Vagina (tissue), 2 donors: ENCODE measurements at regions not wholly inside any gene's neighbourhood (a gene's known extent, or its start where the extent isn't known, plus 50 kb on each side); places are given as distances from the start of the nearest gene placed in this dataset.

Source experiments
- CTCF ChIP-seq, 3 experiments: fragments of 450-650 bp in 2 of 3; fragments of 200-600 bp in 1 of 3; sonication (generic) in 1 of 3; IDR thresholded peaks; one replicate each; pipeline ENCODE4 v1.5.1; 2017 to 2019; ENCODE audit warnings: antibody characterized with exemption in 3 of 3, mild to moderate bottlenecking in 2 of 3, moderate library complexity in 2 of 3
- POLR2A ChIP-seq, 2 donors: fragments of 450-650 bp; IDR thresholded peaks; one replicate each; pipeline ENCODE4 v1.6.1; 2017; ENCODE audit warnings: antibody characterized with exemption in 2 of 2, mild to moderate bottlenecking in 2 of 2, moderate library complexity in 2 of 2
- POLR2AphosphoS5 ChIP-seq, 2 donors: sonication (generic); formaldehyde crosslinking; IDR thresholded peaks; one replicate each; pipeline ENCODE4 v1.9.0; 2017; ENCODE audit warnings: antibody characterized with exemption in 2 of 2, mild to moderate bottlenecking in 2 of 2, low read depth in 1 of 2; ENCODE audit not compliant: insufficient read depth in 1 of 2

DNA sequence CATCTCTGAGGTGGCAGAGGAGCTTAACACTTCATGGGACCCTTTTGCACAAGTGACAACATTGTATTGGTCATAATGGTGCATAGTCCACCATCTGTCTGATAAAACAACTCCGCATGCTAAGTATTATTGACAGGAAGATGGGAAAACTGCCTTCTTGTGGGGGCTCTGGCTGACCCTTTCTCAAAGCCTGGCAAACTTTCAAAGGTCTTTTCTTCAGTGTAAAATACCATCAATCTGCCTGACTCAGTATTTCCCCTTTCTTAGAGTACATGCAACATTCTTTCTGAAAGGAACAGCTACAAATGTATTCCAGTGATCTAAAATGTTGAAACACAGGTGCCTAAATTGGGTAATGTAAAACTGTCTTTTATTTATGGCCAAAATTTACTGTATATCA lies 89.1 kb downstream of the NAA11 start:
- TF ChIP-seq CTCF (IDR thresholded peaks at IDR 0.05) (no peak), POLR2A (IDR thresholded peaks at IDR 0.05) (no peak), POLR2AphosphoS5 (IDR thresholded peaks at IDR 0.05; ENCODE audit: insufficient read depth in 1 of 2, low read depth in 1 of 2) (no peak)
